ENCODE measurements at regions not wholly inside any gene's neighbourhood (a gene's known extent, or its start where the extent isn't known, plus 50 kb on each side); places are given as distances from the start of the nearest gene placed in this dataset.

DNA sequence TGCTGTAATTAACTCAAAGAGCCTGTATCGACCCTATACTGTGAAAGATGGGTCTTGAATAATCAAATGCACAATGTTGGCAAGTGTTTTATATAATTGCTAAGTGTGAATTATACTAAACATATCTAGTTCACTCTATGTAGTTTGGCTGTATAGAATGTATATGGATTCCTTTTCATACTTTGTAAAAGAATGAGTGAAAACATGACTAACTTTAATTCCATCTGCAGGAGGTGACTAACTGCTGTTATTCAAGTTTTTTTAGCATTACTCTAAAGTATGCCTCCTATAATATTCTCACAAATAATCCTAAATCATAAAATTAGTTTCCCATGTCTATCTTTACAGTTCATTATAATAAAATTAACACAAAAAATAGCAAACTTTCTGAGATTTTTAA is 394.0 kb upstream of the MON1B start:
- TF ChIP-seq, protein P1, sequence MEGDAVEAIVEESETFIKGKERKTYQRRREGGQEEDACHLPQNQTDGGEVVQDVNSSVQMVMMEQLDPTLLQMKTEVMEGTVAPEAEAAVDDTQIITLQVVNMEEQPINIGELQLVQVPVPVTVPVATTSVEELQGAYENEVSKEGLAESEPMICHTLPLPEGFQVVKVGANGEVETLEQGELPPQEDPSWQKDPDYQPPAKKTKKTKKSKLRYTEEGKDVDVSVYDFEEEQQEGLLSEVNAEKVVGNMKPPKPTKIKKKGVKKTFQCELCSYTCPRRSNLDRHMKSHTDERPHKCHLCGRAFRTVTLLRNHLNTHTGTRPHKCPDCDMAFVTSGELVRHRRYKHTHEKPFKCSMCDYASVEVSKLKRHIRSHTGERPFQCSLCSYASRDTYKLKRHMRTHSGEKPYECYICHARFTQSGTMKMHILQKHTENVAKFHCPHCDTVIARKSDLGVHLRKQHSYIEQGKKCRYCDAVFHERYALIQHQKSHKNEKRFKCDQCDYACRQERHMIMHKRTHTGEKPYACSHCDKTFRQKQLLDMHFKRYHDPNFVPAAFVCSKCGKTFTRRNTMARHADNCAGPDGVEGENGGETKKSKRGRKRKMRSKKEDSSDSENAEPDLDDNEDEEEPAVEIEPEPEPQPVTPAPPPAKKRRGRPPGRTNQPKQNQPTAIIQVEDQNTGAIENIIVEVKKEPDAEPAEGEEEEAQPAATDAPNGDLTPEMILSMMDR (conservative IDR thresholded peaks at IDR 0.05; ENCODE audit: low read length), result no peak

DNA sequence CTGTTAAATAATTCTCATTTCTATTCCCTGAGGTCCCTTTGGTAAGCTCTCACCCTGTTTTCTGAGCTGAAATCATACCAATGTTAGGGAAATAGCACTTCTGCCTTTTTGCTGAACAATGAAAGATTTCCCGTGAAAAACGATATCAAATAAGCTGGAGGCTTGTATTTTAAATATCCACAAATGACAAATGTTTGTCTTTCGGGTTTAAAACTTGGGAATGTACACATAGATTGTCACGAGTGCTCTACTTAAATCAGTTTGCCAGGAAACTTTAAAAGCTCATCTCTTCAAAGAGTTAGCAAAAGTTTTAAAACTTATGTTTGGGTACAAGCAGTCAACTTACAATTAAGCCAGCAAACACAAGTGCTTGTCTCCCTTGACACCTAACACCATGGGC is 393.5 kb upstream of the MON1B start:
- TF ChIP-seq, protein P1 (conservative IDR thresholded peaks at IDR 0.05; ENCODE audit: low read length), result no peak
- DNase-seq (ENCODE audit: low read depth), result no peak
- no peak overlapping the region for H3K4me3 ChIP-seq (ENCODE audit: low read length)

More for the DNA sequence above, 394.0 kb upstream of the MON1B start:
- no peak overlapping the region for H3K4me3 ChIP-seq (ENCODE audit: low read length)
- no peak for DNase-seq (ENCODE audit: low read depth)

DNA sequence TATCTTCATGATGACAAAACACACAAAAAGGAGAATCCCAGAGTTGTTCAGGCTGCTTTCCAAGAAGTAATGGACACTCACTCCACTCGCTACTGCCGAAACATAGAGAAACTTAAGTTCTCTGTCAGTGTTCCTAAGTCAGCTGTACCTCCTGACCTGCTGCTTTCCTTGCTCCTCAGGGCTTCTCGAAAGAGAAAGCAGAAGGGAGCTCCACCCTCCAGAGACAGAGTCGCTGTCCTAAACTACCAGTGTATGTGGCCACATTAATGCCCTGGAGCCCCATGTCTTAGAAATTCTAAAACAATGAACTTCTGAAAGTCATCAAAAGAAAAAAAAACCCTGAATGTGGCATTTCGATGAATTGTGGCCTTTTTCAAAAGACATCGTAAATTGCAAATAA is 390.8 kb upstream of the MON1B start:
- TF ChIP-seq, protein P1 (conservative IDR thresholded peaks at IDR 0.05; ENCODE audit: low read length), result no peak

DNA sequence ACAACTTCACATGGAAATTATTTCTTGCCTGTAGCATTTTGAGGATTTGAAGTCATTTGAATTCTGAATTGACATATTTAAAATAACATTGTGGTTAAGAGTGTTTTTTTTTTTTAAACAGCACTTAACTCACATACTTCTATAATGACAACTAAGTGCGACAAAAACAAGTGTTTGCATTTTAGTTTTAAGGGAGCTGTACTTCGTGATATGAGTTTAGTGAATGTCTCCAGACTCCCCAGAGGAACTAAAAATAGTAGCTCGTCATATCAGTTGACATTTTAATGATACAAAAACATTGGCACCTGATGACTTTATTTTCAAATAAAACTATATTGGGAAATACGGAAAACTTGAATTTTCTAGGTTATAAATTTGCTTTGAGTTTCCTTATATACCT is 389.6 kb upstream of the MON1B start:
- TF ChIP-seq, protein P1 (conservative IDR thresholded peaks at IDR 0.05; ENCODE audit: low read length), result no peak
- no peak overlapping the region for H3K4me3 ChIP-seq (ENCODE audit: low read length)
- no peak for DNase-seq (ENCODE audit: low read depth)

More for the DNA sequence above, 390.8 kb upstream of the MON1B start:
- no peak for DNase-seq (ENCODE audit: low read depth)
- no peak overlapping the region for H3K4me3 ChIP-seq (ENCODE audit: low read length)

DNA sequence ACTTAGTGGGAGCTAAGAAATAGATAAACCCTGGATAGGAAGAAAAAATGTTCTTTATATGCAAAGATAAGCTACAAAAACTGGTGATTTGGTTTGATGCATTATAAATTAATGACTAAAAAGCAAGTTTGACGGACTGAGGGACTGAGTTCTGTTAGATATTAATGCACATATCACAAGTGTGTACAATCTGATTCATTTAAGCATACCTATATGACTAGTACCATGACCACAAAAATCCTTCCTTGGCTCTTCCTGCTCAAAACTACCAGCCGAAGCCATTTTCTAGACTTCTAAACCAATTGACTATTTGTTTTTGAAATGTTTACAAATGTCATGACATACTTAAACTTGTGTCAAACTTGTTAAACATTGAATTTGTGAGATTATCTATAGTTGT is 374.5 kb upstream of the MON1B start:
- TF ChIP-seq, protein P1 (conservative IDR thresholded peaks at IDR 0.05; ENCODE audit: low read length), result no peak
- H3K4me3 ChIP-seq (ENCODE audit: low read length), result no peak overlapping the region

DNA sequence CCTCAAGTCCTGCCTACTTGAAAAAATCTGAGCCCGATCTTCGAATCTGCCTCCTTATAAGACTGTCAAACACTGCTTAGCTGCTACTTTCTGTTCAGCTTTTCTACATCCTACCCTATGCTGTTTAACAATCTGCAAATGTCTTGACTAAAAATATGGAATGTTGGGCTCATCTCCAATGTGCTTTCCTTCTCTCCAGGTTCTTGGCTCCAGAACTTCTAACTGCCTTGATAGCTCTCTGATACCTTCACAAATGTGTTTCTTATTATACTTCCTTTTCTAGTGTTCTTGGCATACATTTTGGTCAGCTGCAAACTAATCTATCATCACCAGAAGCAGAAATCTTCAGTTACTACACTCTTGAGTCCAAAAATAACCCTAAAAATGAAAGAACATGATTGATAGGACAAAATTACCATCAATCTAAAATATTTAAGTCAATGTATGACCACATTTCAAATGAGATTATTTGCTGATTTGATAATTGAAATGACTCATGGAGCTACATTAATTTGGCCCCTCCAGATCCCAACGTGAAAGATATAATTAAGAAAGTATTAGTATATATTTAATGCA is 372.3 kb upstream of the MON1B start:
- DNase-seq (ENCODE audit: low read depth), result no peak
- TF ChIP-seq, protein P1 (conservative IDR thresholded peaks at IDR 0.05; ENCODE audit: low read length), result no peak
- H3K4me3 ChIP-seq (ENCODE audit: low read length), result no peak overlapping the region

More for the DNA sequence above, 374.5 kb upstream of the MON1B start:
- no peak for DNase-seq (ENCODE audit: low read depth)

DNA sequence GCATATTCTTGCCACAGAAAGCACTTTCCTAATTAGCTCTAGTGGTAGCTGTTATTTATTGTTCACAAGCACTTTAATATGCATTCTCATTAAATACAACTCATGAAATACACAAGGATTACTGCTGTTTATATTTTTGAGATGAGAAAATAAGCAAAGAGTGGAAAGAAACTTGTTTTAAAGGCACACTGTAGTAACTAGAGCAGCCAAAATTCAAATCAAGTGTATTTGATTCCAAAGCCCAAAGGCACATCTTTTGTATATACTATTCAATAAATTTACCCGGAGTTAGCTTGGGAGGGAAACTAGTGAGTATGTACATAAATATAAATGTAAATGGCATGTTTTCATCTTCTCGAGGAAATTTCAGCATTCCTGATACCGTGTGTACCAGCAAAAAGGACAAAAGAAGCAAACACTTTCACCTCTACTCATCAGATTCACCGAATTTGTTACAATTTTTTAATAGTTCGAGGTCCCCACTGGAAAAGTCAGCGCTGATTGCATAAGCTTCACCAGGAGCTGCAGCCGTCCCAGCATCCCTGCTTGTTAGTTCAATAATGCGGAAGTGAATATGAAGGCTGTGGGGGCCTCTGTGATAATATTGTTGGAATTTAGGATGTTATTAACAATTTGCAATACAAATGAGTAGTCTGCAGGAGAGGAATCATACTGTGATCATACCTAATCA is 371.6 kb upstream of the MON1B start:
- TF ChIP-seq, protein P1 (conservative IDR thresholded peaks at IDR 0.05; ENCODE audit: low read length), result no peak
- no peak overlapping the region for H3K4me3 ChIP-seq (ENCODE audit: low read length)
- DNase-seq (ENCODE audit: low read depth), result no peak
